ENCODE measurements at regions not wholly inside any gene's neighbourhood (a gene's known extent, or its start where the extent isn't known, plus 50 kb on each side); places are given as distances from the start of the nearest gene placed in this dataset.

GRCh38 chr6:12530345-12530744, 186.2 kb upstream of the PHACTR1 start:
- TF ChIP-seq CTCF (IDR thresholded peaks at IDR 0.05) (no peak), POLR2A (IDR thresholded peaks at IDR 0.05) (no peak), POLR2AphosphoS5 (IDR thresholded peaks at IDR 0.05) (no peak)

Measured in breast epithelium (tissue), 3 donors.